NT2/D1 (cell line): ENCODE measurements at regions not wholly inside any gene's neighbourhood (a gene's known extent, or its start where the extent isn't known, plus 50 kb on each side); places are given as distances from the start of the nearest gene placed in this dataset.

Experiments used
- SUZ12 ChIP-seq: IDR thresholded peaks from 2 replicates; pipeline ENCODE4 v1.6.1; 2011; ENCODE audit not compliant: insufficient read length, insufficient read depth; ENCODE audit errors: extremely low read depth
- YY1 ChIP-seq: IDR thresholded peaks from 2 replicates; pipeline ENCODE4 v1.6.1; 2011; ENCODE audit not compliant: insufficient read length, insufficient read depth
- ZNF274 ChIP-seq: IDR thresholded peaks from 2 replicates; pipeline ENCODE4 v1.6.1; 2011; ENCODE audit warnings: mild to moderate bottlenecking, low read depth, low read length

DNA sequence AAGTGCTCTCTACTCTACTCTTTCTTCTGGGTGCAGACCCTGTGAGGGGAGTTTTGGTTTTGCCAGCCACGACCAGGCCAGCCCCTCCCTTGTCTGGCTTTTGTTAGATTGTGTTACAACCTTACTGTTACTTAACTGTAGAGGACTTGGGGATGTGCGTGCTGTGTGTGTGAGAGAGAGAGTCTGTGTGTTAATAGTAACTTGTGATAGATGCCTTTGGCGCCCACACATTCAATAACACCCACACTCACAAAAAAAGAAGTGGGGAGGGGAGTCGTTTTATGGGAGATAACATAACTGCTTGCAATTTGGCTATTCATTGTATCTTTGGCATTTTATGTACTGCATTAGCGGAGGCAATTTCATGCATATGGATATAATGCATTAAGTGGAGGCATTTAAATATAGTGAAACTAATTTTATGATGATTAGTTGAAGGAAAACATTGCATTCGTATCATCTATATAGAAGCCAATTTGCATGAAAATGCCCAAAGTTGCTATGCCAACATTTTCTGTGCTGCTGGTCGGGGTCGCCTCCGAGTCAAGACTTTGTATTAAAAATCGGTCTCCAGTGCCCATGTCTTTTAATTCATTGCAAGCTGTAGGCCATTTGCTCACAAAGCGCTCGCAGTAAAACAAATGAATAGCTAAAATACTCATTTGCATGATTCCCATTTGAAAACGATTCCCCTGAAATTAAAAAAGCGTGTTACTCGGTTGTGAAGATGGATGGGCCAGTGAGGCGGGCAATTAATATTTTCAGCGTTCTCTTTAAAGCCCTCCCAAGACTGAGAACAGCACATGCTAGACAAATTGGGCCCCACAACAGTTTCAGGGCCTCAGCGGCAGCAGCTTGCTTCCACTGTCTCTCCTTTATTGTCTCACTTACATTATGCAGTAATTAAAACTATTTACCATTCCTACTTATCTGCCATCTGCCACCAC is 158.5 kb upstream of the SMAD3 start:
- TF ChIP-seq SUZ12 (no peak), ZNF274 (no peak), YY1 (no peak)
